ENCODE measurements at regions not wholly inside any gene's neighbourhood (a gene's known extent, or its start where the extent isn't known, plus 50 kb on each side); places are given as distances from the start of the nearest gene placed in this dataset.

- TF ChIP-seq CTCF (IDR thresholded peaks at IDR 0.05 in 8 of 11, conservative IDR thresholded peaks at IDR 0.05 in 3 of 11), result no peak
- no peak for TF ChIP-seq POLR2A (IDR thresholded peaks at IDR 0.05)
Measured at GRCh38 chr9:83177747-83178146, 114.8 kb upstream of the RASEF start.
